OCI-LY3 (cell line): ENCODE measurements at regions not wholly inside any gene's neighbourhood (a gene's known extent, or its start where the extent isn't known, plus 50 kb on each side); places are given as distances from the start of the nearest gene placed in this dataset.

Experiments
- EZH2phosphoT487 ChIP-seq: fragments of 200-600 bp; shearing (Covaris generic); IDR thresholded peaks from 2 replicates; pipeline ENCODE4 v1.6.1; 2018; ENCODE audit warnings: antibody characterized with exemption, mixed run types, low read depth
- TF ChIP-seq, protein P1 (sequence below): fragments of 200-600, 300-600 bp; sonication (generic); IDR thresholded peaks from 2 replicates; pipeline ENCODE4 v1.5.1; 2014; ENCODE audit warnings: antibody characterized with exemption, low read length, low read depth

DNA sequence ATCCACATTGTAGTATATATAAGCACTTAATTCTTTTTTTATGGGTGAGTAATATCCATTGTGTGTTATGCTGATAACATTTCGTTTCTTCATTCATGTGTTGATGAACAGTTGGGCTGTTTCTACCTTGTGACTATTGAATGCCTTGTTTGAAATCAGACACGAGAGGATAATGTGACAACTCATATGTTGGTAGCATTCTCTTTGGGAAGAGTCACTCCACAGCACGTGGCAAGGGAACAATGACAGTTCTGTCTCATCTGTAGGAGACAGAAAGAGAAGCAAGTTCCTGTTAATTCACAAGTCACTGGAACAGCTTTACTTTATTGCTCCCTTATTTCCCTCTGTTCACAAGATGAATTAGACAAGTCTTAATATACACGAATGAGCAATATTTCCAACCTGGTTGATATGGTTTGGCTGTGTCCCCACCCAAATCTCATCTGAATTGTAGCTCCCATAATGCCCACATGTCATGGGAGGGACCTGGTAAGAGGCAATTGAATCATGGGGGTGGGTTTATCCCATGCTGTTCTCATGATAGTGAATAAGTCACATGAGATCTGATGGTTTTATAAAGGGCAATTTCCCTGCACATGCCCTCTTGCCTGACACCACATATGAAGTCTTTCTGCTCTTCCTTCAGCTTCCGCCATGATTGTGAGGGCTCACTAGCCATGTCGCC, 125.3 kb downstream of the SEC23IP start:
- TF ChIP-seq, protein P1, sequence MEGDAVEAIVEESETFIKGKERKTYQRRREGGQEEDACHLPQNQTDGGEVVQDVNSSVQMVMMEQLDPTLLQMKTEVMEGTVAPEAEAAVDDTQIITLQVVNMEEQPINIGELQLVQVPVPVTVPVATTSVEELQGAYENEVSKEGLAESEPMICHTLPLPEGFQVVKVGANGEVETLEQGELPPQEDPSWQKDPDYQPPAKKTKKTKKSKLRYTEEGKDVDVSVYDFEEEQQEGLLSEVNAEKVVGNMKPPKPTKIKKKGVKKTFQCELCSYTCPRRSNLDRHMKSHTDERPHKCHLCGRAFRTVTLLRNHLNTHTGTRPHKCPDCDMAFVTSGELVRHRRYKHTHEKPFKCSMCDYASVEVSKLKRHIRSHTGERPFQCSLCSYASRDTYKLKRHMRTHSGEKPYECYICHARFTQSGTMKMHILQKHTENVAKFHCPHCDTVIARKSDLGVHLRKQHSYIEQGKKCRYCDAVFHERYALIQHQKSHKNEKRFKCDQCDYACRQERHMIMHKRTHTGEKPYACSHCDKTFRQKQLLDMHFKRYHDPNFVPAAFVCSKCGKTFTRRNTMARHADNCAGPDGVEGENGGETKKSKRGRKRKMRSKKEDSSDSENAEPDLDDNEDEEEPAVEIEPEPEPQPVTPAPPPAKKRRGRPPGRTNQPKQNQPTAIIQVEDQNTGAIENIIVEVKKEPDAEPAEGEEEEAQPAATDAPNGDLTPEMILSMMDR, result no peak
- TF ChIP-seq EZH2phosphoT487, result no peak
